Coronary artery (tissue), 2 donors: ENCODE measurements at regions not wholly inside any gene's neighbourhood (a gene's known extent, or its start where the extent isn't known, plus 50 kb on each side); places are given as distances from the start of the nearest gene placed in this dataset.
A peak's percentile ranks its signal among the peaks of the same experiment; 100 is the strongest.

ENCODE experiments used
- DNase-seq: peaks from one replicate; pipeline ENCODE4 v3.0.0-alpha.2; 2017; ENCODE audit warnings: low spot score
- H3K27ac ChIP-seq, 2 donors: fragments of 200-600 bp; sonication (generic); one replicate each; pipeline ENCODE4 v1.5.1; 2016 to 2019
- H3K4me3 ChIP-seq: fragments of 200-600 bp; sonication (generic); 2 replicates; pipeline ENCODE4 v1.5.1; 2016; ENCODE audit warnings: mild to moderate bottlenecking, moderate library complexity
- TF ChIP-seq, protein P1 (sequence below): fragments of 200-600 bp; sonication (generic); IDR thresholded peaks from one replicate; pipeline ENCODE4 v1.5.1; 2019; ENCODE audit warnings: antibody characterized with exemption

DNA sequence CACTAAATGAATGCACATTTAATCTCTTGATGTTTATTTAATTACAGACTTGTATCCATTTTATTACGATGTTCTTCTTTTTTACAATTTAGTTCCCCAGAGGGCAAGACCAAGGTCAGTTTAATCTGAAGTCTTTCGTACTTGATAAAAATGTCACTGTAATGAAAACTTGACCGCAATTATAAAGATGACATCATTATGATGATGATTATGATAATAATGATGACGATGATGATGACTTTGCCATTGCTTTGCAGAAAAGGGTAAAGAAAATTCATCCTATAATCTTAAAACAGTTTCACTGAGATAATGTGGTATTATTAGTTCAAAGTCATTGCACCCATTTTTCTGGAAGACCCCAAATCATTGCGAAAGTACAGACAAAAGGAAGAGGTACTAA lies 290.1 kb downstream of the NEBL start:
- TF ChIP-seq, protein P1, sequence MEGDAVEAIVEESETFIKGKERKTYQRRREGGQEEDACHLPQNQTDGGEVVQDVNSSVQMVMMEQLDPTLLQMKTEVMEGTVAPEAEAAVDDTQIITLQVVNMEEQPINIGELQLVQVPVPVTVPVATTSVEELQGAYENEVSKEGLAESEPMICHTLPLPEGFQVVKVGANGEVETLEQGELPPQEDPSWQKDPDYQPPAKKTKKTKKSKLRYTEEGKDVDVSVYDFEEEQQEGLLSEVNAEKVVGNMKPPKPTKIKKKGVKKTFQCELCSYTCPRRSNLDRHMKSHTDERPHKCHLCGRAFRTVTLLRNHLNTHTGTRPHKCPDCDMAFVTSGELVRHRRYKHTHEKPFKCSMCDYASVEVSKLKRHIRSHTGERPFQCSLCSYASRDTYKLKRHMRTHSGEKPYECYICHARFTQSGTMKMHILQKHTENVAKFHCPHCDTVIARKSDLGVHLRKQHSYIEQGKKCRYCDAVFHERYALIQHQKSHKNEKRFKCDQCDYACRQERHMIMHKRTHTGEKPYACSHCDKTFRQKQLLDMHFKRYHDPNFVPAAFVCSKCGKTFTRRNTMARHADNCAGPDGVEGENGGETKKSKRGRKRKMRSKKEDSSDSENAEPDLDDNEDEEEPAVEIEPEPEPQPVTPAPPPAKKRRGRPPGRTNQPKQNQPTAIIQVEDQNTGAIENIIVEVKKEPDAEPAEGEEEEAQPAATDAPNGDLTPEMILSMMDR: no peak
- DNase-seq: no peak
- Histone ChIP-seq H3K4me3 (no peak overlapping the region), H3K27ac (no peak overlapping the region)

DNA sequence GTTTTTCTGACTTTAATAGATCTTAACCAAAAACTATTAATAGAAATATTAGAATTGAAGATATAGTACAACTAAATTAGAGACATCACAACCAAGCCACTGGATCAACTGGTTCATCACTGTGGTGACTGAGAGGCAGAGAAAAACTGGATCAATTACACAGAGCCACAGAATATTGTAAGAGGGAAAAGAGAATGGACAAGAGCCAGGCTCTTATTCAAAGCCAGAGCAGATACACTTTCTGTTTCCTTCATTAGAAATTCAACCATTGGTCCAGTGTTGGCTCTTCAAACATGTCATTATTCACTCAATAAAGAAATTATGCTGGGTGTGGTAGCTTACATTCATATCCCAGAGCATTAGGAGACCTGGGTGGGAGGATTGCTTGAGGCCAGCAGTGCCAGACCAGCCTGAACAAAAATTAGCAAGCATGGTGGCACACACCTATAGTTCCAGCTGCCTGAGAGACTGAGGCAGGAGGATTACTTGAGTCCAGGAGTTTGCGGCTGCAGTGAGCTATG lies 295.1 kb downstream of the NEBL start:
- no peak for DNase-seq
- TF ChIP-seq, protein P1: no peak
- H3K27ac ChIP-seq: no peak overlapping the region
- no peak overlapping the region for H3K4me3 ChIP-seq

DNA sequence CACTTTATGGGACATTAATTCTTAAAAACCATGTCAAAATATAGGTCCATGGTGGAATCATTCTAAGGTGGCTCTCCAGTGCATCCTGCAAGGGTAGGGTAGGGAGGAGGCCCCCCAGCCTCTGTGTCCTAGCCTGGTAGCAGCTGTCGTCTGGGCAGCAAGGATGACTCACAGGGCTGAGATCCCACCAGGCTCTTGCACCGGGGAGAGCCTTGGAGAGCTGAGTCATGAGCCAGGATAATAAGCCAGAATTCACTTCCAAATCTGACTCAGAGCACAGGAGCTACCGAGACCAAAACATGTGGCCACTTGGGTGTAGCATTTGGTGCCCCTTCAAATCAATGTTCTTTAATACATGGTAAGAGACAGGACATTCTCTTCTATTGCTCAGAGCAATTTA lies 298.5 kb downstream of the NEBL start:
- Histone ChIP-seq H3K27ac (no peak overlapping the region), H3K4me3 (no peak overlapping the region)
- peak; percentile 82 for DNase-seq
- TF ChIP-seq, protein P1: no peak

DNA sequence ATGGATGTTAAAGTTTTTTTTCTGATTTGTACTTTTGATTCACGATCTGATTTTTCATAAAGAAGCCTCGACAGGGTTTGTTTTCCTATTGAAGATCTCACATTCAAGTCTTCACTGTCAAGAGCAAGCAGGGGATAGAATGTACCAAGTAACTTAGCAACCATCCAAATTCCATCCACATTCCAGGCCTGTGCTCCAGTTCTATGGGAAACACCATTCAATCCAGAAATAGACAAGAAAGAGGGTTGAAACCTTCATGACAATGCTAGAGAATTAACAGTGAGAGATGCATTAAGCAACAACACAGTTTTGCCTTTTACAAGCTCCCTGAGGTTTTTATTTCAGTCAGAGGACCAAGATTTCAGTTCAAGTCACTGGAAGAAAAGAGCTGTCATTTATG lies 300.2 kb downstream of the NEBL start:
- DNase-seq: no peak
- Histone ChIP-seq H3K4me3 (no peak overlapping the region), H3K27ac (peak overlapping the region in 1 of 2 donors; percentile 25)
- TF ChIP-seq, protein P1: no peak

DNA sequence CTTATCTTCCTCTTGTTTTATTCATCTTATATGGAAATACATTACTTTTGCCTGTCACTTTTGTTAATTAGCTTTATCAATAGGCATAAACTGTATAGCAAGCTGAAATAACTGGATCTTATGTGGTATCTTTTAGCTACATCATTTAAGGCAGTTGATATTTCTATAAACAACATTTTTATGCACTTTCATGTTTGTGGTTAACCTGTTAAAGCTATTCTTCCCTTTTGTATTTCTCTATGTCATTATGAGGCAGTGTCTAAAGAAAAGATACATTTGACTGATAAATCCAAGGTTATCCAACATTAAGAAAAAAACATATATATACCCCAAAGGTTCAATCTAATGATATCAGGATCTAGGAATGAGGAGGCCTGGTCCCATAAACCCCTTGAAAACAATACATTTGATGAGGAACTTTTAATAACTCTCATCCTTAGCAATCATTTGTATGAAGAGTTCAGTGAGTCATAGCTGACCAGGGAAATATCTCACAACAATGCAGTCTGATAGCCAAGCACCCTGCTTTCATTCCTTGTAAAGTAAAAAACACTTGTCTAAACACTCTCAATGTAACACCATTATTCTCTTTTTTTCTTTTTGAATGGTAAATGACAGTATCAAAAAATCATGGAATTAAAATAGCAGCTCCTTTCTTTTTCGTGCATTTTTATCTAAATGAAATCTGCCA lies 300.9 kb downstream of the NEBL start:
- Histone ChIP-seq H3K4me3 (no peak overlapping the region), H3K27ac (no peak overlapping the region)
- DNase-seq: no peak
- TF ChIP-seq, protein P1: no peak

DNA sequence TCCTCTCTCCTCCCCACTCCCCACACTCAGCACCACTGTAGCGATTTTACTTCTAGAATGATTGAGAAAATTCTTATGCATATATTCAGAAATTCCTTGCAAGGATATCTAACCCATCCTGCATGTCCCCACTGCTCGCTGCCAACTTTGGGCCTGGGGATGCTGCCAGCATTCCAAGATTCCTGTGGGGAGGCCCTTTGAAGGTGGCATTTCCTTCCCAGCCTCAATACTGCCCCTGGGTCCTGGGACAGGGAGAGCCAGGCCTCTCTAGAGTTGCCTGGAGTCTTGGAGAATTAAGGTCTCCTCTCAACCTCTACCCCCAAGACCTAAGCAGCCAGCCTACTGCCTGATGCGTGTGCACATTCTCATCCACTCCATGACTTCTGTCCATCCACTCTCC lies 303.5 kb downstream of the NEBL start:
- Histone ChIP-seq H3K4me3 (no peak overlapping the region), H3K27ac (no peak overlapping the region)
- DNase-seq: no peak
- TF ChIP-seq, protein P1: no peak

DNA sequence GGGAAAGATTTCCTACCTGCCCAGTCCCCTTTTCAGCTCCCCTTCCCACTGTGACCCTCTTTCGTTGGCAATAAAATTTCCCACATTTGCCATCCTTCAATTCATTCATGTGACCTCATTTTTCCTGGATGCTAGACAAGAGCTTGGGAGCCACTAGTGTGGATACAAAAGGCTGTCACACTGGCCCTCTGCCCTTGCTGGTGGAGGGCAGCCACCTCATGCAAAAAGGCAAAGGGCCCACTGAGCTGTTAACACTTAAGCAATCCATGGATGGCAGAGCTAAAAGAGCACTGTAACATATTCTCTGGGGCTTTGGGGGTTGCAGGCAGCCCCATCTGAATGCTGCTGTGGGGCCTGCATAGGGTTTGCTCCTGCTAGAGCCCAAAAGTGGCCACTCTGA lies 315.1 kb downstream of the NEBL start:
- TF ChIP-seq, protein P1: no peak
- no peak for DNase-seq

More for the DNA sequence above, 315.1 kb downstream of the NEBL start:
- no peak overlapping the region for H3K27ac ChIP-seq
- H3K4me3 ChIP-seq: no peak overlapping the region
